NCI-H2081 (cell line): ENCODE measurements at regions not wholly inside any gene's neighbourhood (a gene's known extent, or its start where the extent isn't known, plus 50 kb on each side); places are given as distances from the start of the nearest gene placed in this dataset.
"Not testable (repeated sequence)": the region's sequence is repeated elsewhere in the genome, so short reads cannot be mapped to it uniquely, and the experiment has no call there.

Experiments
- DNase-seq, 2 experiments: peaks; one replicate each; lab custom pipeline; 2025; lab: John Stamatoyannopoulos, UW

GRCh38 chr7:119256446-119257131 is 1016.4 kb upstream of the KCND2 start:
- DNase-seq, result peak; percentile 4 to 75

- not testable (repeated sequence) for DNase-seq
Measured at GRCh38 chr7:119266790-119267189, 1006.2 kb upstream of the KCND2 start.

- peak; percentile 78 to 79 for DNase-seq
Measured at GRCh38 chr7:119270045-119270464, 1002.9 kb upstream of the KCND2 start.

DNA sequence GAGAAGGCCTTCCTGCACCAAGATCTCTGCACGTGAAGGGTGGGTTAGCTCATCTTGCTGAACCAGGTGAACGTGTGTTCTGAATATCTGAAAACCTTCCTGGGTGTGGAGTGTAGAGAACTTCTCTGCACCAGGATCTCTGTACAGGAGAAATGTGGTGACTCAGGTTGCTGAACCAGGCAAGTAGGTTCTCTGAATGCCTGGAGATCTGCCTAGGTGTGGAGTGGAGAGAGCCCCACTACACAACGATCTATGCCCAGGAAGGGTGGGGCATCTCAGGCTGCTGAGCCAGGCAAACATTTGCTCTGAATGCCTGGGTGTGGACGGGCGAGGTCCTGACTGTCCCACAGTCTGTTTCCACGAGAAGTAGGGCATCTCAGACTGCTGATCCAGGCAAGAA is 1002.3 kb upstream of the KCND2 start:
- no peak for DNase-seq

GRCh38 chr7:119271147-119271779 is 1001.7 kb upstream of the KCND2 start:
- DNase-seq, result no peak

- DNase-seq, result no peak
Measured at GRCh38 chr7:119281181-119281846, 991.7 kb upstream of the KCND2 start.

DNA sequence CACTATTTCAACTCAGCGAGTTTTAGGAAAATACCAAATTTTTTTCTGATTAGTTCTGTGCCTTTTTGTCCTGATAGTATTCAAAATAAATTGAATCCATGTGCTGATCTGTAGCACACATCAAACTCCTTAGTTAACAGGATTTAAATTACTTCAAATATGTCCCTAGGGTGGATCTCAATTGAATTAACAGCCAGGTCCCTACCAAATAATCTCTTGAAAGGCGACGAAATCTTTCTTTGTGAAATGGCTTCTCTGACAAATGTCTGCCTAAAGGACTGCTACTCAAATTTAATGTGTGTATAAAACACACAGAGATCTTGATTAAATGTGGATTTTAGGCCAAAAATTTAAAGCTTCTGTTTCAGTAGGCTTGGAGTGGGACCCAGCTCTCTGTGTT is 989.6 kb upstream of the KCND2 start:
- no peak for DNase-seq

- DNase-seq, result no peak
Measured at GRCh38 chr7:119288416-119288815, 984.6 kb upstream of the KCND2 start.

DNA sequence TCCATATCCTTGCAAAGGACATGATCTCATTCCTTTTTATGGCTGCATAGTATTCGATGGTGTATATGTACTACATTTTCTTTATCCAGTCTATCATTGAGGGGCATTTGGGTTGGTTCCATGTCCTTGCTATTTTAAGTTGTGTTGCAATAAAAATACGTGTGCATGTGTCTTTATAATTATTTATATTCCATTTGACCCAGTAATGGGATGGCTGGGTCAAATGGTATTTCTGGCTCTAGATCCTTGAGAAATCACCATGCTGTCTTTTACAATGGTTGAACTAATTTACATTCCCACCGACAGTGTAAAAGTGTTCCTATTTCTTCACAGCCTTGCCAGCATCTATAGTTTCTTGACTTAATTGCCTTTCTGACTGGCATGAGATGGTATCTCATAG is 972.6 kb upstream of the KCND2 start:
- not testable (repeated sequence) for DNase-seq

DNA sequence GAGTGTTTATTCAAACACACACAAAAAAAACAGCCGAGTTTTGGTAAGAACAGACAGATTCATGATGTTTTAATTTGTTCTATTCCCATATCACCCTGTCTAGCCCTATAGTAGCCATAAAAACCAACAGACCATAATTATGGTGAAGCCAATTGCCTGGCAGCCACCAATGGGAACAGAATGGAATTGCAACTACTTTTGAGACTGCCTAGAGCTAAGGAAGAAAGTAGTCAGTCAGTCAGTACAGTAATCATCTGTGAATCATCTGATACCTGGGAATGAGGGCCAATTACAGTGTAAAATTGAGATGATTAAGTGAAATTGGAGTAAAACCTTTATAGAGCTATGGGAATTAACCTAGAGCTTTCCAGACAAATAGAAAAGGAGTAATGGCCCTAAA is 952.7 kb upstream of the KCND2 start:
- DNase-seq, result peak; percentile 3 to 40

GRCh38 chr7:119329715-119330114 is 943.3 kb upstream of the KCND2 start:
- no peak for DNase-seq

GRCh38 chr7:119335405-119335804 is 937.6 kb upstream of the KCND2 start:
- DNase-seq, result no peak

GRCh38 chr7:119341822-119342221 is 931.2 kb upstream of the KCND2 start:
- no peak for DNase-seq

GRCh38 chr7:119343289-119343688 is 929.7 kb upstream of the KCND2 start:
- DNase-seq, result no peak

DNA sequence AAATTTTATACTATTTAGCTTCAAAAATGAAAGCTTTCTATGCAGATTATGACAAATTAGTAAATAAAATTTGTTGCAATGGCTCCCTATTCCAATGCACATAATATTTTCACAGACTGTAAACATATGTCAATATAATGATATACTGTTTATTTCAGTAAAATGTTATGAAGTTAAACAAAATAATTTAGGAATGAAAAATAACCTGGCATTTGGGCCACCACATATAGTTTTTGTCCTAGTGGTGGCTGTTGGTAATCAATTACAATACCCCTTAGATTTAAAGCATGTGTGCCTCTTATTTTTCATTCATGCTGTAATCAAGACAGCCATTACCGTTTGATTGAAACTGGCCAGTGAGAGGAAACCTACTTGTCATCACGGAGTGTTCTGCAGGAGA is 928.5 kb upstream of the KCND2 start:
- no peak for DNase-seq

DNA sequence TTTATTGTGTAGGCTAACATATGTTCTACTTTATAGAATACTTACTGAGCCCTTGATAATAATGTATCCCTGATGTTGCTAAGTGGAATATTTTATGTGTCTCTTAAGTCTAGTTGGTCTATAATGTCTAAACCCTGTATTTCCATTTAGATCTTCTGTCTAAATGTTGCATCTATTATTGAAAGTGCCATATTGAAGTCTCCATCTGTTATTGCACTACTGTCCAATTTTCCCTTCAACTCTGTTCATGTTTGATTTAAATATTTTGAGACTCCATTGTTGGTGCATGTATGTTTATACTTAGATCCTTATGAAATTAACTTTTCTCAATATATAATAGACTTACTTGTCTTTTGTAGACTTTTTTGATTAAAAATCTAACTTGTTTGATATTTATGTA is 924.5 kb upstream of the KCND2 start:
- DNase-seq, result no peak

- DNase-seq, result no peak
Measured at GRCh38 chr7:119350334-119350733, 922.6 kb upstream of the KCND2 start.

- no peak for DNase-seq
Measured at GRCh38 chr7:119351320-119351719, 921.7 kb upstream of the KCND2 start.

DNA sequence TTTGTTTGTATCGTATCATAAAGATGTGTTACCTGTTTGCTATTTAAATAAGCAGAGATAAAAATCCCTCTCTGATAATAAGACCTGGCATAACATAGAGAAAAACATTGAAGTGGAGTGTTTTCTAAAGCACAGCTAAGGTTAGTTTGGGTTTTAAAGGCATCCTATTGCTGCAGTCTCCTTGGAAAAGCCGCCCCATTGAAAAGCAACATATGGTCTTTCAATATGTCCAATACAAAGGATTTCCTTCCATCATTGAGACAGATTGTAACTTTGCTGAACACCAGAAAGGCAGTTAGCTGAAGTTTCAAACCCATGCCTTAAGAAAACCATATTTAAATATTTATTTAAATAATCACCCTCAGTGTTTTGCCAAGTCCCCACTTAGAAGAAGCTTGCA is 898.5 kb upstream of the KCND2 start:
- DNase-seq, result no peak

DNA sequence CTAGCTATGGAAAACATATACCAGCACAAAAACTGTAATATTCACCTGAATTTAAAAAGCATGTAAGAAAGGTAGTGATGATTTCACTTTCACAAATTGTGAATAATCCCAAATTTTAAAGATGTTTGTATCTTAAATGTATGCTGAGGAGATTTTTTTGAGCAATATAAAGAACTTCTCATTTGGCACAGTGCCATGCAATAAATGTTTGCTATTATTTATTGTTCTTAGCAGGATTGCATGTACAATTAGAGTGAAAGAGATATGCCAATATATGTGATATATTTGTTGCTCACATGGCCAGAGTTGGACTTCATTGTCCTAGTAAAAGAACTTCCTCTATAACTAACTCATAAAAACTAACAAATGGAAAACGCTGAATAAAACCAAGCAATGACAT is 895.1 kb upstream of the KCND2 start:
- no peak for DNase-seq

DNA sequence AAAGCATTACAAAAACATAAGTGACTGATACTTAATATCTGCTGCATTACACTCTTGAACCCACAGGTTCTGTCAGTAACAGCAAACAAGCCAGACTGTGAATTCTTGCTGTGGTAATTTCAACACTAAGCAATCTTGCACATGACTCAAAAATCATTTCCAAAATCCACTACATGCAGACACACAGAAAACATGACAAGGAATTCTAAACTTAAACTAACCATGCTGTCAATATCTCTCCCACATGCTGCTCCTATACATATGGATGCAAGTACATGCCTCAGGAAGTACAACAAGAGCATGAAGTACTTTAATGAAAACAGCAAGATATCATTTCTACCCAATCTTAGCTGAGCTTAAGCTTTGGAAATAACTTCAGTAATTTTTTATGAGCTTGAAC is 890.2 kb upstream of the KCND2 start:
- DNase-seq, result no peak

GRCh38 chr7:119395024-119395423 is 878.0 kb upstream of the KCND2 start:
- DNase-seq, result no peak

- no peak for DNase-seq
Measured at GRCh38 chr7:119397156-119397555, 875.8 kb upstream of the KCND2 start.
